Body of pancreas (tissue), 4 donors: ENCODE measurements at regions not wholly inside any gene's neighbourhood (a gene's known extent, or its start where the extent isn't known, plus 50 kb on each side); places are given as distances from the start of the nearest gene placed in this dataset.
"Not testable (repeated sequence)": the region's sequence is repeated elsewhere in the genome, so short reads cannot be mapped to it uniquely, and the experiment has no call there.

ENCODE experiments used
- ATAC-seq: fragments of 150-250 bp; one replicate; pipeline ENCODE4 v1.9.1; 2016
- DNase-seq, 4 donors: peaks; one replicate each; pipeline ENCODE4 v3.0.0-alpha.2; 2019
- H3K27ac ChIP-seq, 4 donors: fragments of 200-600 bp; sonication (generic); 1 replicate in 3 of 4; 2 replicates in 1 of 4; pipeline versions ENCODE4 v1.5.1 to v1.6.1; 2016 to 2019; ENCODE audit warnings: mild to moderate bottlenecking in 1 of 4, mixed read lengths in 1 of 4, moderate library complexity in 1 of 4
- H3K27me3 ChIP-seq, 2 donors: fragments of 200-600 bp; sonication (generic); one replicate each; pipeline ENCODE4 v1.6.0; 2016; ENCODE audit warnings: mild to moderate bottlenecking in 1 of 2
- H3K36me3 ChIP-seq, 2 donors: fragments of 200-600 bp; sonication (generic); replicated peaks in 1 of 2; 2 replicates each; pipeline ENCODE4 v1.5.1; 2016; ENCODE audit warnings: low read depth in 2 of 2; ENCODE audit not compliant: insufficient read depth in 1 of 2
- H3K4me1 ChIP-seq: fragments of 200-600 bp; sonication (generic); one replicate; pipeline ENCODE4 v1.6.0; 2016
- H3K4me3 ChIP-seq, 2 donors: fragments of 200-600 bp; sonication (generic); 1 replicate in 1 of 2; 2 replicates in 1 of 2; pipeline ENCODE4 v1.5.1; 2016 to 2019
- H3K9me3 ChIP-seq, 3 donors: fragments of 200-600 bp; sonication (generic); 1 replicate in 2 of 3; 2 replicates in 1 of 3; pipeline ENCODE4 v1.5.1; 2016
- CTCF ChIP-seq, 7 experiments: fragments of 450-650 bp in 4 of 7; fragments of 200-600 bp in 3 of 7; sonication (generic) in 3 of 7; IDR thresholded peaks; one replicate each; pipeline ENCODE4 v1.5.1; 2016 to 2019; ENCODE audit warnings: antibody characterized with exemption in 7 of 7
- POLR2A ChIP-seq, 3 donors: fragments of 450-650 bp; IDR thresholded peaks; one replicate each; pipeline ENCODE4 v1.6.1; 2016; ENCODE audit warnings: antibody characterized with exemption in 3 of 3, mild to moderate bottlenecking in 2 of 3
- WGBS, 2 donors: methylation state at CpG; one replicate each; pipeline ENCODE4 v1.1.5; 2017; 5-methylcytosine and 5-hydroxymethylcytosine counted together
- intact Hi-C: fragments of 100-400 bp; cut with DNase I; formaldehyde crosslinking; loops from one replicate; pipeline ENCODE4 v1.15.1; 2023

GRCh38 chr5:84869675-84870074 is 485.0 kb upstream of the EDIL3 start:
- intact Hi-C loops, result no loop called here
- 59 to 64% methylated on average over 8 of the region's 8 CpGs for WGBS, 2 donors
- H3K27ac ChIP-seq, result no peak overlapping the region
- H3K9me3 ChIP-seq, result no peaks in the 10 kb centered on the region
- no peaks in the 10 kb centered on the region for H3K27me3 ChIP-seq
- H3K4me1 ChIP-seq, result no peaks in the 10 kb centered on the region
- no peak overlapping the region for H3K4me3 ChIP-seq
- no peaks in the 10 kb centered on the region for H3K36me3 ChIP-seq
- TF ChIP-seq POLR2A (IDR thresholded peaks at IDR 0.05) (no peak), CTCF (IDR thresholded peaks at IDR 0.05) (no peak)
- DNase-seq (no peak), ATAC-seq (no peak)

GRCh38 chr5:84863936-84864335 is 479.3 kb upstream of the EDIL3 start:
- intact Hi-C loops, H3K4me3 ChIP-seq, H3K36me3 ChIP-seq, H3K4me1 ChIP-seq, H3K9me3 ChIP-seq, H3K27me3 ChIP-seq, H3K27ac ChIP-seq, DNase-seq, ATAC-seq: not testable (repeated sequence)
- WGBS, 2 donors, result 91 to 93% methylated on average over 19 of the region's 19 CpGs

- H3K27ac ChIP-seq, result no peak overlapping the region
- ATAC-seq, result no peak
- intact Hi-C loops, result no loop called here
- H3K9me3 ChIP-seq, result no peaks in the 10 kb centered on the region
- H3K4me1 ChIP-seq, result no peaks in the 10 kb centered on the region
- no peak overlapping the region for H3K4me3 ChIP-seq
- no peaks in the 10 kb centered on the region for H3K27me3 ChIP-seq
- DNase-seq, result no peak
- TF ChIP-seq POLR2A (IDR thresholded peaks at IDR 0.05), result no peak
- no peak for TF ChIP-seq CTCF (IDR thresholded peaks at IDR 0.05)
- no peaks in the 10 kb centered on the region for H3K36me3 ChIP-seq
- WGBS, 2 donors, result 17 to 26% methylated on average over 1 of the region's 1 CpG
These were observed 478.3 kb upstream of the EDIL3 start for GRCh38 chr5:84863020-84863419.

- H3K36me3 ChIP-seq, result no peaks in the 10 kb centered on the region
- DNase-seq (no peak), ATAC-seq (no peak)
- H3K27ac ChIP-seq, result no peak overlapping the region
- intact Hi-C loops, result no loop called here
- TF ChIP-seq POLR2A (IDR thresholded peaks at IDR 0.05) (no peak), CTCF (IDR thresholded peaks at IDR 0.05) (no peak)
- no peaks in the 10 kb centered on the region for H3K4me1 ChIP-seq
- H3K9me3 ChIP-seq, result no peaks in the 10 kb centered on the region
- no peaks in the 10 kb centered on the region for H3K27me3 ChIP-seq
- no peak overlapping the region for H3K4me3 ChIP-seq
- WGBS, 2 donors, result 72 to 73% methylated on average over 7 of the region's 7 CpGs
These were observed 477.5 kb upstream of the EDIL3 start for GRCh38 chr5:84862132-84862531.

- intact Hi-C loops, result no loop called here
- Histone ChIP-seq H3K27me3 (no peaks in the 10 kb centered on the region), H3K36me3 (no peaks in the 10 kb centered on the region), H3K4me1 (no peaks in the 10 kb centered on the region), H3K9me3 (no peaks in the 10 kb centered on the region), H3K4me3 (no peak overlapping the region), H3K27ac (no peak overlapping the region)
- no peak for TF ChIP-seq CTCF (IDR thresholded peaks at IDR 0.05)
- no peak for TF ChIP-seq POLR2A (IDR thresholded peaks at IDR 0.05)
- DNase-seq (no peak), ATAC-seq (no peak)
- WGBS, 2 donors, result 18 to 27% methylated on average over 2 of the region's 2 CpGs
These were observed 476.6 kb upstream of the EDIL3 start for GRCh38 chr5:84861306-84861705.
